Caco-2 (cell line): ENCODE measurements at regions not wholly inside any gene's neighbourhood (a gene's known extent, or its start where the extent isn't known, plus 50 kb on each side); places are given as distances from the start of the nearest gene placed in this dataset.

Source experiments
- BruUV-seq: library from RNA; stranded (reverse); fragments of 400-500 nt; replicated peaks from 2 replicates; lab custom pipeline; 2021; lab: Mats Ljungman, UMichigan
- CTCF ChIA-PET: fragments of 300-600 bp; sonication (Branson Sonifier 250); formaldehyde crosslinking; loops from one replicate; lab custom pipeline; 2022; ENCODE audit warnings: antibody characterized with exemption; lab: Charles Lee
- POLR2A ChIA-PET: fragments of 300-600 bp; sonication (Branson Sonifier 250); formaldehyde crosslinking; loops from one replicate; lab custom pipeline; 2022; ENCODE audit warnings: antibody characterized with exemption; lab: Charles Lee
- DNase-seq, 2 experiments: peaks; one replicate each; pipeline versions ENCODE4 v3.0.0 to v3.0.0-alpha.2; 2020 to 2022
- H3K27me3 ChIP-seq: replicated peaks from 2 replicates; pipeline ENCODE4 v1.6.0; 2011; ENCODE audit warnings: low read length; ENCODE audit not compliant: control insufficient read depth, insufficient read depth
- H3K36me3 ChIP-seq: 2 replicates; pipeline ENCODE4 v1.5.1; 2011; ENCODE audit warnings: low read length; ENCODE audit not compliant: control insufficient read depth, insufficient read depth
- H3K4me1 ChIP-seq: fragments of 250-450 bp; sonication (Bioruptor Pico); 2 replicates; pipeline ENCODE4 v1.5.1; 2020; ENCODE audit warnings: mild to moderate bottlenecking
- H3K4me3 ChIP-seq: 2 replicates; pipeline ENCODE4 v1.5.1; 2011; ENCODE audit warnings: low read depth, mild to moderate bottlenecking, control low read depth, low read length
- H3K9me3 ChIP-seq: fragments of 250-450 bp; sonication (Bioruptor Pico); 2 replicates; pipeline ENCODE4 v1.5.1; 2020; ENCODE audit warnings: mild to moderate bottlenecking, moderate library complexity
- H3K27ac Mint-ChIP-seq: one replicate; pipeline ENCODE4 v1.8.0; 2022; ENCODE audit warnings: mixed read lengths; ENCODE audit not compliant: unreplicated experiment
- H3K27me3 Mint-ChIP-seq: one replicate; pipeline ENCODE4 v1.8.0; 2022; ENCODE audit warnings: mixed read lengths; ENCODE audit not compliant: insufficient read depth, unreplicated experiment
- H3K36me3 Mint-ChIP-seq: one replicate; pipeline ENCODE4 v1.8.0; 2022; ENCODE audit warnings: mild to moderate bottlenecking, mixed read lengths; ENCODE audit not compliant: insufficient read depth, unreplicated experiment
- H3K4me1 Mint-ChIP-seq: one replicate; pipeline ENCODE4 v1.8.0; 2022; ENCODE audit warnings: low read depth, mixed read lengths; ENCODE audit not compliant: unreplicated experiment
- H3K4me3 Mint-ChIP-seq: one replicate; pipeline ENCODE4 v1.8.0; 2022; ENCODE audit warnings: mild to moderate bottlenecking, moderate library complexity, mixed read lengths; ENCODE audit not compliant: unreplicated experiment
- H3K9me3 Mint-ChIP-seq: one replicate; pipeline ENCODE4 v1.8.0; 2022; ENCODE audit warnings: mixed read lengths; ENCODE audit not compliant: unreplicated experiment
- CTCF ChIP-seq, 2 experiments: fragments of 200-600 bp in 1 of 2; IDR thresholded peaks; 1 replicate in 1 of 2; 2 replicates in 1 of 2; pipeline versions ENCODE4 v1.5.1 to v1.8.0; 2011 to 2022; ENCODE audit warnings: antibody characterized with exemption in 1 of 2, control low read depth in 1 of 2, inconsistent platforms in 1 of 2, low read depth in 1 of 2, low read length in 1 of 2, mild to moderate bottlenecking in 1 of 2, moderate library complexity in 1 of 2; ENCODE audit not compliant: insufficient read depth in 1 of 2, severe bottlenecking in 1 of 2, unreplicated experiment in 1 of 2
- intact Hi-C: fragments of 100-400 bp; cut with micrococcal nuclease; formaldehyde crosslinking; loops from one replicate; pipeline ENCODE4 v1.10.0; 2022; ENCODE audit not compliant: unreplicated experiment

GRCh38 chr1:48082271-48082962, 85.2 kb upstream of the TRABD2B start:
- no peaks in the 10 kb centered on the region for H3K9me3 ChIP-seq
- Mint-ChIP-seq H3K9me3 (no peaks in the 10 kb centered on the region), H3K4me1 (peaks cover 5% of the 10 kb centered on the region), H3K36me3 (no peaks in the 10 kb centered on the region), H3K27ac (no peak overlapping the region), H3K27me3 (no peaks in the 10 kb centered on the region), H3K4me3 (no peak overlapping the region)
- no peak for TF ChIP-seq CTCF (IDR thresholded peaks at IDR 0.05; ENCODE audit: insufficient read depth in 1 of 2, low read depth in 1 of 2, low read length in 1 of 2, severe bottlenecking in 1 of 2, unreplicated experiment in 1 of 2)
- CTCF ChIA-PET, result no interaction called here
- no TSS peak for BruUV-seq
- no peaks in the 10 kb centered on the region for H3K27me3 ChIP-seq
- no peak overlapping the region for H3K4me3 ChIP-seq
- no peak for DNase-seq
- H3K36me3 ChIP-seq, result no peaks in the 10 kb centered on the region
- no peaks in the 10 kb centered on the region for H3K4me1 ChIP-seq
- intact Hi-C loops, result no loop called here
- POLR2A ChIA-PET, result no interaction called here

- Mint-ChIP-seq H3K27ac (no peak overlapping the region), H3K27me3 (no peaks in the 10 kb centered on the region), H3K9me3 (no peaks in the 10 kb centered on the region), H3K4me1 (no peaks in the 10 kb centered on the region), H3K36me3 (peaks cover 4% of the 10 kb centered on the region), H3K4me3 (no peak overlapping the region)
- ChIA-PET POLR2A (no interaction called here), CTCF (interaction anchor here (1.0 kb wide), 1 partner anchor 29 kb away, joined by 3 read pairs; no protein-coding TSS in a partner anchor)
- Histone ChIP-seq H3K4me3 (no peak overlapping the region), H3K36me3 (no peaks in the 10 kb centered on the region), H3K9me3 (no peaks in the 10 kb centered on the region), H3K27me3 (no peaks in the 10 kb centered on the region), H3K4me1 (no peaks in the 10 kb centered on the region)
- intact Hi-C loops, result no loop called here
- BruUV-seq, result no TSS peak
- TF ChIP-seq CTCF (IDR thresholded peaks at IDR 0.05; ENCODE audit: insufficient read depth in 1 of 2, low read depth in 1 of 2, low read length in 1 of 2, severe bottlenecking in 1 of 2, unreplicated experiment in 1 of 2), result no peak
- DNase-seq, result no peak
These were observed 83.4 kb upstream of the TRABD2B start for GRCh38 chr1:48080331-48081255.

GRCh38 chr1:48079096-48079495, 81.9 kb upstream of the TRABD2B start:
- CTCF ChIA-PET, result no interaction called here
- POLR2A ChIA-PET, result no interaction called here
- Mint-ChIP-seq H3K9me3 (no peaks in the 10 kb centered on the region), H3K27ac (no peak overlapping the region), H3K4me3 (no peak overlapping the region), H3K36me3 (peaks cover 4% of the 10 kb centered on the region), H3K27me3 (no peaks in the 10 kb centered on the region), H3K4me1 (no peaks in the 10 kb centered on the region)
- H3K27me3 ChIP-seq, result no peaks in the 10 kb centered on the region
- H3K4me3 ChIP-seq, result no peak overlapping the region
- TF ChIP-seq CTCF (IDR thresholded peaks at IDR 0.05; ENCODE audit: insufficient read depth in 1 of 2, low read depth in 1 of 2, low read length in 1 of 2, severe bottlenecking in 1 of 2, unreplicated experiment in 1 of 2), result no peak
- H3K36me3 ChIP-seq, result no peaks in the 10 kb centered on the region
- H3K9me3 ChIP-seq, result no peaks in the 10 kb centered on the region
- DNase-seq, result no peak
- intact Hi-C loops, result no loop called here
- no TSS peak for BruUV-seq
- H3K4me1 ChIP-seq, result no peaks in the 10 kb centered on the region
